Thoracic aorta (tissue), 2 donors: ENCODE measurements at regions not wholly inside any gene's neighbourhood (a gene's known extent, or its start where the extent isn't known, plus 50 kb on each side); places are given as distances from the start of the nearest gene placed in this dataset.
"Not testable (repeated sequence)": the region's sequence is repeated elsewhere in the genome, so short reads cannot be mapped to it uniquely, and the experiment has no call there.

Experiments used
- ATAC-seq: fragments of 150-250 bp; one replicate; pipeline ENCODE4 v1.8.0; 2017; ENCODE audit warnings: low read depth; ENCODE audit not compliant: insufficient number of reproducible peaks, low FRiP score
- DNase-seq: peaks from one replicate; pipeline ENCODE4 v3.0.0-alpha.2; 2020; ENCODE audit warnings: low spot score
- H3K27ac ChIP-seq, 2 donors: fragments of 200-600 bp; sonication (generic); 1 replicate in 1 of 2; 2 replicates in 1 of 2; pipeline ENCODE4 v1.5.1; 2016; ENCODE audit warnings: mild to moderate bottlenecking in 2 of 2, moderate library complexity in 2 of 2
- H3K27me3 ChIP-seq: fragments of 200-600 bp; sonication (generic); replicated peaks from 2 replicates; pipeline ENCODE4 v1.6.0; 2016; ENCODE audit warnings: mild to moderate bottlenecking; ENCODE audit not compliant: insufficient read depth
- H3K36me3 ChIP-seq: fragments of 200-600 bp; sonication (generic); one replicate; pipeline ENCODE4 v1.5.1; 2016
- H3K4me1 ChIP-seq, 2 donors: fragments of 200-600 bp; sonication (generic); 1 replicate in 1 of 2; 2 replicates in 1 of 2; pipeline versions ENCODE4 v1.5.1 to v1.6.0; 2016; ENCODE audit warnings: low read depth in 2 of 2, mild to moderate bottlenecking in 1 of 2; ENCODE audit not compliant: control insufficient read depth in 1 of 2
- H3K4me3 ChIP-seq: fragments of 200-600 bp; sonication (generic); 2 replicates; pipeline ENCODE4 v1.5.1; 2016; ENCODE audit warnings: mild to moderate bottlenecking
- H3K9me3 ChIP-seq: fragments of 200-600 bp; sonication (generic); 2 replicates; pipeline ENCODE4 v1.5.1; 2016
- TF ChIP-seq, protein P1 (sequence below): fragments of 200-600 bp; sonication (generic); IDR thresholded peaks from one replicate; pipeline ENCODE4 v1.5.1; 2019; ENCODE audit warnings: antibody characterized with exemption

DNA sequence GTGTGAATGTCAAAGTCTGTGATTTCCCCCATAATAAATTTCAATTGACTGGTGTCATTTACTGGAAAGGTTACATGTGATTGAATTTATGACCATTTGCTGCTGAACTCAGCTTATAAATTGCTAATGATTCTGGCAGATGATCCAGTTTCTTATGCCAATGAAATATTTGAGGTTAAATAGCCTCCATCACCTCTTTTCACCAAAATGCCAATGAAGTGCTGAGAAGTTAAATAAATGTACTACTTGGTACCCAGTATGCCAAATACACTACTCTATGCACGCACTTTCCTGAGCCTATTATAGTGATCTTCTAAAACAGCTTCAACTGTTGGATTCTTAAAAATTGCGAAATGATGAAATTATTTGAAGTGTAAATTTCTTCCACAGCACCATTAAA is 741.4 kb downstream of the PLA2G4A start:
- H3K9me3 ChIP-seq, result no peaks in the 10 kb centered on the region
- no peak for DNase-seq
- no peaks in the 10 kb centered on the region for H3K27me3 ChIP-seq
- H3K27ac ChIP-seq, result no peak overlapping the region
- no peak for ATAC-seq
- TF ChIP-seq, protein P1, sequence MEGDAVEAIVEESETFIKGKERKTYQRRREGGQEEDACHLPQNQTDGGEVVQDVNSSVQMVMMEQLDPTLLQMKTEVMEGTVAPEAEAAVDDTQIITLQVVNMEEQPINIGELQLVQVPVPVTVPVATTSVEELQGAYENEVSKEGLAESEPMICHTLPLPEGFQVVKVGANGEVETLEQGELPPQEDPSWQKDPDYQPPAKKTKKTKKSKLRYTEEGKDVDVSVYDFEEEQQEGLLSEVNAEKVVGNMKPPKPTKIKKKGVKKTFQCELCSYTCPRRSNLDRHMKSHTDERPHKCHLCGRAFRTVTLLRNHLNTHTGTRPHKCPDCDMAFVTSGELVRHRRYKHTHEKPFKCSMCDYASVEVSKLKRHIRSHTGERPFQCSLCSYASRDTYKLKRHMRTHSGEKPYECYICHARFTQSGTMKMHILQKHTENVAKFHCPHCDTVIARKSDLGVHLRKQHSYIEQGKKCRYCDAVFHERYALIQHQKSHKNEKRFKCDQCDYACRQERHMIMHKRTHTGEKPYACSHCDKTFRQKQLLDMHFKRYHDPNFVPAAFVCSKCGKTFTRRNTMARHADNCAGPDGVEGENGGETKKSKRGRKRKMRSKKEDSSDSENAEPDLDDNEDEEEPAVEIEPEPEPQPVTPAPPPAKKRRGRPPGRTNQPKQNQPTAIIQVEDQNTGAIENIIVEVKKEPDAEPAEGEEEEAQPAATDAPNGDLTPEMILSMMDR, result no peak
- H3K4me1 ChIP-seq, result no peaks in the 10 kb centered on the region
- H3K36me3 ChIP-seq, result no peaks in the 10 kb centered on the region
- H3K4me3 ChIP-seq, result no peak overlapping the region

DNA sequence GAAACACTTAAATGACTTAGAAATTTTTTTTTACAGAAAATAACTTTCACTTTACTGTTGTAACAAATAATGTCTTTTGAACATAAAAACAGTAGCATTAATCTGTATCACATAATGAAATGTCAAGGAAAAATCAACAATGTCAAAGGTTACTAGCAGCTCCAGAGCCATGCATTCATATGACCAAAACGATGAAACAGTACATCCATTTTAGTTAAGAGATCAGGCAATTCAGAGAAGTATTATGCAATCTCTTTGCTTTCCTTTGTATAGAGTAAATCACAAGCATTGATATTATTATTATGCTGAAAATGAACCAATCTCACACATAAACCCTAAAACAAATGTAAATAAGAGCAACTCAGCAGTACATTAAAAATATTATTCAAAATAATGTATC is 748.9 kb downstream of the PLA2G4A start:
- H3K27ac ChIP-seq, result no peak overlapping the region
- TF ChIP-seq, protein P1, result no peak
- DNase-seq (no peak), ATAC-seq (no peak)
- H3K4me1 ChIP-seq, result no peaks in the 10 kb centered on the region
- no peaks in the 10 kb centered on the region for H3K36me3 ChIP-seq
- no peaks in the 10 kb centered on the region for H3K9me3 ChIP-seq
- no peaks in the 10 kb centered on the region for H3K27me3 ChIP-seq
- no peak overlapping the region for H3K4me3 ChIP-seq

DNA sequence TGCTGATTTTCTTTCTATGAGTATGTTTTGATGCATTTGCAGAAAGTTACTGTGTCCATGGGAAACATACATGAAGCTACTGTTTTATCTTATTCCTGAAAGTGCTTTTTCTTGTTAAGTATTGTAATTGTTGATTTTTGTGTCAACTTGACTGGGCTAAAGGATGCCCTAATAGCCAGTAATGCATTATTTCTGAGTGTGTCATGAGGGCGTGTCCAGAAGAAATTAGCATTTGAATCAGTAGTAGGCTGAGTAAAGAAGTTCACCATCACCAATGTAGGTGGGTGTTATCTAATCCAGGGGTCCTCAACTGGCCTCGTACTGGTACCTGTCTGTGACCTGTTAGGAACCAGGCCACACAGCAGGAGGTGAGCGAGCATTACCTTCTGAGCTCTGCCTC is 760.2 kb downstream of the PLA2G4A start:
- no peaks in the 10 kb centered on the region for H3K4me1 ChIP-seq
- DNase-seq (no peak), ATAC-seq (no peak)
- H3K27me3 ChIP-seq, result no peaks in the 10 kb centered on the region
- TF ChIP-seq, protein P1, result no peak
- H3K36me3 ChIP-seq, result no peaks in the 10 kb centered on the region
- H3K4me3 ChIP-seq, result no peak overlapping the region
- no peaks in the 10 kb centered on the region for H3K9me3 ChIP-seq
- no peak overlapping the region for H3K27ac ChIP-seq

DNA sequence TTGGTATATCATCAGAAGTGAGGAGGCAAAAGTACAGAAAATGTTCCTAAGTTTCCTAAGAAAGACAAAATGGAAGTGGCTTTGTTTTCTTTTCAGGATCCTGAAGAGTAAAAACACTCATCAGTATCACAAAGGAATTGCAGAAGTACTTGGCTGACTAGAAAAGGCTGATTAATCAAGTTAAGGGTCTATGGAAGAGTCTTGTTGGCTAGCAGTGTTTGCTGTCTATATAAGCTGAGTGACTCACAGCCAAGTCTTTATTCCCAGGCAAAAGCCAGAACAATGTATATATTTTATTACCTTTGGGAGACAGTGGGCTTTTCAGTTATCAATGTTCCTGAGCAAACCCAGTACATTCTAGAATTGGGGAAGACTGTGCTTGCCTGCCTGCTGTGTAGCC is 777.0 kb downstream of the PLA2G4A start:
- Histone ChIP-seq H3K36me3 (no peaks in the 10 kb centered on the region), H3K27me3 (no peaks in the 10 kb centered on the region), H3K4me3 (no peak overlapping the region), H3K4me1 (no peaks in the 10 kb centered on the region), H3K27ac (no peak overlapping the region), H3K9me3 (no peaks in the 10 kb centered on the region)
- DNase-seq (no peak), ATAC-seq (no peak)
- TF ChIP-seq, protein P1, result no peak

DNA sequence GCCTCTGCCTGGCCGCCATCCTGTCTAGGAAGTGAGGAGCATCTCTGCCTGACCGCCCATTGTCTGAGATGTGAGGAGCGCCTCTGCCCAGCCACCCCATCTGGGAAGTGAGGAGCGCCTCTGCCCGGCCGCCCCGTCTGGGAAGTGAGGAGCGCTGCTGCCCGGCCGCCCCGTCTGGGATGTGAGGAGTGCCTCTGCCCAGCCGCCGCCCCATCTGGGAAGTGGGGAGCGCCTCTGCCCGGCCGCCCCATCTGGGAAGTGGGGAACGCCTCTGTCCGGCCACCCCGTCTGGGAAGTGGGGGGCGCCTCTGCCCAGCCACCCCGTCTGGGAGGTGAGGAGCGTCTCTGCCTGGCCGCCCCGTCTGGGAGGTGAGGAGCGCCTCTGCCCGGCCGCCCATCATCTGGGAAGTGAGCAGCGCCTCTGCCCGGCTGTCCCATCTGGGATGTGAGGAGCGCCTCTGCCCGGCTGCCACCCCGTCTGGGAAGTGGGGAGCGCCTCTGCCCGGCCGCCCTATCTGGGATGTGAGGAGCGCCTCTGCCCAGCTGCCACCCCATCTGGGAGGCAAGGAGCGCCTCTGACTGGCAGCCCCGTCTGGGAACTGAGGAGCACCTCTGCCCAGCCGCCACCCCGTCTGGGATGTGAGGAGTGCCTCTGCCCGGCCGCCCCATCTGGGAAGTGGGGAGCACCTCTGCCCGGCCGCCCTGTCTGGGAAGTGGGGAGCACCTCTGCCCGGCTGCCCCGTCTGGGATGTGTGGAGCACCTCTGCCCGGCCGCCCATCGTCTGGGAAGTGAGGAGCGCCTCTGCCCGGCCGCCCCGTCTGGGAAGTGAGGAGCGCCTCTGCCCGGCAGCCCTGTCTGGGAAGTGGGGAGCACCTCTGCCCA is 787.3 kb downstream of the PLA2G4A start:
- H3K27ac ChIP-seq, H3K4me3 ChIP-seq, H3K9me3 ChIP-seq, ATAC-seq, DNase-seq, H3K4me1 ChIP-seq, H3K36me3 ChIP-seq, H3K27me3 ChIP-seq: not testable (repeated sequence)

DNA sequence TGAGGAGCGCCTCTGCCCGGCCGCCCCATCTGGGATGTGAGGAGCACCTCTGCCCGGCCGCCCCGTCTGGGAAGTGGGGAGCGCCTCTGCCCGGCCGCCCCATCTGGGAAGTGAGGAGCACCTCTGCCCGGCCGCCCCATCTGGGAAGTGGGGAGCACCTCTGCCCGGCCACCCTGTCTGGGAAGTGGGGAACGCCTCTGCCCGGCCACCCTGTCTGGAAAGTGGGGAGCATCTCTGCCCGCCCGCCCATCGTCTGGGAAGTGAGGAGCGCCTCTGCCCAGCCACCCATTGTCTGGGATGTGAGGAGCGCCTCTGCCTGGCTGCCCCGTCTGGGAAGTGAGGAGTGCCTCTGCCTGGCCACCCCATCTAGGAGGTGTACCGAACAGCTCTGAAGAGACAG is 788.1 kb downstream of the PLA2G4A start:
- H3K4me3 ChIP-seq, DNase-seq, H3K27me3 ChIP-seq, ATAC-seq, H3K9me3 ChIP-seq, H3K27ac ChIP-seq, H3K36me3 ChIP-seq, H3K4me1 ChIP-seq: not testable (repeated sequence)
